GM19239 (cell line): ENCODE measurements at regions not wholly inside any gene's neighbourhood (a gene's known extent, or its start where the extent isn't known, plus 50 kb on each side); places are given as distances from the start of the nearest gene placed in this dataset.
"Not testable (repeated sequence)": the region's sequence is repeated elsewhere in the genome, so short reads cannot be mapped to it uniquely, and the experiment has no call there.

ENCODE experiments used
- DNase-seq: peaks from one replicate; pipeline ENCODE4 v3.0.0; 2011; ENCODE audit warnings: low spot score; ENCODE audit not compliant: insufficient read length
- FAIRE-seq: peaks from 2 replicates; lab custom pipeline; 2011; peaks lifted over from hg19 to GRCh38; lab: Jason Lieb, UNC

DNA sequence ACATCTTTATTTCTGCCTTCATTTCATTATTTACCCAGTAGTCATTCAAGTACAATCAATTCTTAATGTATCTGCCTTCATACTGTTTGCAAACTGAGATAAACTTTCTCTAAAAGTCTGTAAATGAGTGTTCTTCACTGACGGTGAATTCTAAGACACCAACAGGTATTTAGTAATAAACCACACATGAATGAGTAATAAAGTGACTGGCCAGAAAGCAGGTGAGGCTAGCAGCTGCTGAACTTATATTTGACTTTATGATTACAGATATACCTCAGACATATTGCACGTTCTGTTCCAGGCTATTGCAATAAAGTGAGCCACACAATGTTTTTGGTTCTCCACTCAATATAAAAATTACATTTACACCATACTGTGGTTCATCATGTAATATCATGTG lies 1894.0 kb upstream of the RAG2 start:
- no peak for FAIRE-seq

DNA sequence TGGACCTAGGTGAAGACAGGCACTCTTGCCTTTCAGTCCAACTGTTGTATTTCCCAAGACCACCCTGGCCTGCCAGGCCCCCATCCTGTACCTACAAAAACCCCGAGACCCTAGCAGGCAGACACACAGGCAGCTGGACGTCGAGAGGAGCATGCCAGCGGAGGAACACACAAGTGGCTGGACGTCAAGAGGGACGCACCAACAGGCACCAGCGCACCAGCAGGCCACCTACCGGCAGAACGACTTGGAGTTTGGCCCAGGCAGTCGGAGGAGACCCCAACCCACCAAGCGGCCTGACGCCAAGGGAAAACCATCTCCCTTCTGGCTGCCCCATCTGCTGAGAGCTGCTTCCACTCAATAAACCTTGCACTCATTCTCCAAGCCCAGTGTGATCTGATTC lies 1883.4 kb upstream of the RAG2 start:
- no peak for DNase-seq
- no peak for FAIRE-seq

More for the DNA sequence above, 1894.0 kb upstream of the RAG2 start:
- no peak for DNase-seq

GRCh38 chr11:38476808-38477575 lies 1879.0 kb upstream of the RAG2 start:
- no peak for DNase-seq
- no peak for FAIRE-seq

DNA sequence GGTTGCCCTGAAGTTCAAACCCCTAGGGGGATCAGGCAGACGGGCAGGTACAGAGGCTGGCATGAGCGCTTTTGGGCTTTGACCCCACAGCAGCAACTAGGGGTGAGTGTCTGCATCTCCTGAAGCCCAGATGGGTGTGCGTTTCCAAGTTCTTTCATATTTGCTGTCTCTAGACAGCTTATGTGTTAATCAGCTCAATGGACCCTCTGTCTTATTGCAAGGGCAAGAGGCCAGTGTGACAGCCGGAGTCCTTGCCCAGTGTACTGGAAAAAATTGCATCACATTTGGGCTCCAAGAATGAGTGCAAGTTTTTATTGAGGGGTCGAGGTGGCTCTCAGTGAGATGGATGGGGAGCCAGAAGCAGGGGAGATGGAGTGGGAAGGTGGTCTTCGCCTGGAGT lies 1863.7 kb upstream of the RAG2 start:
- DNase-seq, result no peak
- no peak for FAIRE-seq

GRCh38 chr11:38460896-38461295 lies 1862.9 kb upstream of the RAG2 start:
- no peak for DNase-seq
- FAIRE-seq, result no peak

DNA sequence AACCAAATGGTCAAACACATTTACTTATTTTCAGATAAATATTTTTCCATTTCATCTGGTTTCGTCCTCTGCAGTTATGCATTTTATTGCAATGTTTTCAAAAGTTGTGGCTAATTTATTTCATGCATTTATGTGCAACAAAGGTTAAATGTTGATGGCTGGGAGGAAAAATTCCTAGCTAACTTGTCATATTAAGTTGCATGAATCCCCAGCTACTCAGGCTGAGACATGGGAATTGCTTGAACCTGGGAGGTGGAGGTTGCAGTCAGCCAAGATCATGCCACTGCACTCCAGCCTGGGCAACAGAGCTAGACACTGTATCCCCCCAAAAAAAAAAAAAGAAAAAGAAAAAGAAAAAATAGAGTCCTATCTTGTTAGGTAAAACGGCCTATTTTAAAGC lies 1862.4 kb upstream of the RAG2 start:
- FAIRE-seq (no peak), DNase-seq (no peak)

DNA sequence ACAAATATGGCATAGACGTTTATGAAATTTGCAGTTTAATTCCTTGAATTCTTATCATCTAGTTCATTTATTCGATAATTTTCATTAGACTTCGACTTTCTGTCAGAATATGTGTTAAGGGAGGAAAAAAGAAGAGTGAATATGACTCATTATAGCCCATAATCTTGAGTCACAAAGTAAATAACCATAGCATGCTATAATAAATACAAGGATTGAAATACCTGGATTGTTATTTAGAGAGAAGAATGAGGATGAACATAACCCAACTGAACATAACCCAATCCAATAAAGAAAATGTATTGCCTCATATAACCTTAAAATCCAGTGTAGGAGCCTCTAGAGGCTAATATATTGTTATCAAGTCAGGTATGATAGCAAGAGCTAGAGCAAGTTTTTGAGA lies 1858.3 kb upstream of the RAG2 start:
- no peak for FAIRE-seq

DNA sequence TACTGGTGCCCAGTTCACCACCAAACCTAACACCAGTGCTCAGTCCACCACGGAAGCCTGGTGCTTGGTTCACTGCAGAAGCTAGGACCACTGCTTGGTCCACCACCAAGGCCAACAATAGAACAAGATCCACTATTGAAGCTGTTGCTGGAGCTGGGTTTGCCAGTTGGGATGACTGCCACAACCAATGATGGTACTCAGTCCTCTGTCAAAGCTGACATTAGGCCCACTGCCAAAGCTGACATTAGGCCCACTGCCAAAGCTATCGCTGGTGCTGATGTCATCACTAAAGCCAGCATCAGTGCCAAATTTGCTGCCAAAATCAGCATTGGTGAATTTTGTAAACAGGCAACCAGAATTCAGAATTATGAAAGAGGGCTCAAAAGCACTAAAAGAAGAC lies 1850.2 kb upstream of the RAG2 start:
- no peak for FAIRE-seq
- DNase-seq, result no peak

More for the DNA sequence above, 1858.3 kb upstream of the RAG2 start:
- DNase-seq, result no peak

DNA sequence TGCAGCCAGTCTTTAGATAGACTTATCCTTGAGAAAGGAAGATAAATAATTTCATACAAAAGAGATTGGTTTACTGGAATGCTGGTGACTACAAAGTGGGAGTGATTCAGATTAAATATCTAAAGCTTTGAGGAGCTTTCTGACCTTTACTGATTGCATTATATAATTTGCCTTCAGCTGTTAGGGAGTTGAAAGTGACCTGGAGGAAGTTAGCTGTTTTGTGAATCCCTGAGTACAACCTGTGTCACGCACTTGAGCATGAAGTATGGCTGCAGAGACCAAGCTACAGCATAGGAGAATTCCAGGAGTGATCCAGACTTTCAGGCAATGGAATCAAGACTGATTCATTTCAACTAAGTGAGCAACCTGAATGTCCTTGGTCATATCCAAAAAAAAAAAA lies 1848.3 kb upstream of the RAG2 start:
- no peak for DNase-seq
- FAIRE-seq, result no peak

DNA sequence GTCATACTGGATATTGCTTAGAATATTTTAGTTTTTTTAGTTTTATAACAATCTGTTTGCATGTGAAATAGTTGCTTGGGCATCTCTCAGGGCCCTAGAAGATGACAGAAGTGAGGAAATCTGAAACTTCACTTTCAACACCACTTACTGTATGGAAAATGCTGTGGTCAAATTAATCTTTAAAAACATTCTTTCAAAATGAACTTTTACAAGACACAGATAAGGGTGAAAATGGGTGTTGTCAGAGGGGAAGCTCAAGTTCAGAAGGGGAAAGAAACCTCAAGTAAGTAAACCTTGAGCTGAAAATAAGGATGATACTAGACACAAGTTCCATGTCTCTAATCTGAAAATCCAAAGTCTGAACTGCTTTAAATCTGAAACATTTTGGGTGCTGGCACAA lies 1840.1 kb upstream of the RAG2 start:
- FAIRE-seq, result no peak
- DNase-seq, result no peak

- DNase-seq (no peak), FAIRE-seq (no peak)
Measured at GRCh38 chr11:38425578-38425977, 1827.5 kb upstream of the RAG2 start.

- no peak for FAIRE-seq
Measured at GRCh38 chr11:38423042-38423441, 1825.0 kb upstream of the RAG2 start.

GRCh38 chr11:38416141-38416540 lies 1818.1 kb upstream of the RAG2 start:
- FAIRE-seq (no peak), DNase-seq (no peak)

More at GRCh38 chr11:38423042-38423441, 1825.0 kb upstream of the RAG2 start:
- DNase-seq, result no peak

GRCh38 chr11:38411149-38411548 lies 1813.1 kb upstream of the RAG2 start:
- no peak for FAIRE-seq
- DNase-seq, result no peak

DNA sequence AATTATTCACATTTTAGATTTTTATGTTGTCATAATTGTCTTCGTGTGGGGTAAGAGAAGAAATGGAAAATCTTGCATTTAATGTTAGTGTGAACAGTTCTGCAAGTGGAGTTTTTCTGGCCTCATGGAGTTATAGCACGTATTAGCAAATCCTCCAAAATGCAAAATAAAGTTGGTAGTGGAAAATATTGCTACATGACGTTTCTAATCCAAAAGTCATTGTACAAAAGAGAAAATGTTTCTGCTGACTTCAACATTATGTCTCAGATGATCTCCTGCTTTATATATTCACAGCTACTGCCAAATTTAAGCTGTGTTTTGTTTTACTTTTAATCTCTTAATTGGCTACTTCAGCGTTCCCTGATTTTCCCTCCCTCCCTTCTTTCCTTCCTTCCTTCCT lies 1804.0 kb upstream of the RAG2 start:
- DNase-seq, result no peak
- FAIRE-seq, result no peak

GRCh38 chr11:38392176-38392575 lies 1794.1 kb upstream of the RAG2 start:
- DNase-seq (no peak), FAIRE-seq (no peak)

- FAIRE-seq, result no peak
- DNase-seq, result no peak
Measured at GRCh38 chr11:38384568-38384967, 1786.5 kb upstream of the RAG2 start.

DNA sequence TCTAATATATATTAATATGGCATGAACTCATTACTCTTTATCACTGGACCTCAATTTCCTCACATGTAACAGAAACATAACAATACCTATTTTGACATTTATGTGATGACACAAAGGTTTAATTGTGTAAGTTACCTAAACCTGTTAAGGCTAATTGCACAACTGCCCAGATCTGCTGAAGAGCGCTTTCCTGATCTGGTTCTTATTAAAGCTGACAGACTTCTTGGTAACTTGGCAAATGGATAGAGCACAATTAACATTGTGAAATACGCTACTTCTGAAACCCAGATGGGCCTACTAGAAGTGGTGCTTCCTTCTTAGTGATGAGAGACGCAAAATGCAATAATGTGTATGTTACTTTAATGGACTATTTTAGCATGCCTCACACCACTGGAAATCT lies 1767.2 kb upstream of the RAG2 start:
- DNase-seq (no peak), FAIRE-seq (no peak)

DNA sequence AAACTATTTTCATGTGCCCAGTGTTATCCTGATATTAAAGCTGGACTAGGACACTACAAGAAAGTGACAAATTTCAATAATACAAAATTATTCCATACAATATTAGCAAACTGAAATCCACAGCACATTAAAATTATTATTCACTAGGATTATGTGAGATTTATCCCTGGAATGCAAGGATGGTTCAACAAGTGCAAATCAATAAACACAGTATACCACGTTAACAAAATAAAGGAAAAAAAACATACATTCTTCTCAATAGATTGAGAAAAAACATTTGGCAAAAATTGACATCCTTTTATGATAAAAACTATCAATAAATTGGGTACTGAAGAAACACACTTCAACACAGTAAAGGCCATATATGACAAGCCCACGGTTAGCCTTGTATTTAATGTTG lies 1758.2 kb upstream of the RAG2 start:
- DNase-seq (no peak), FAIRE-seq (no peak)

GRCh38 chr11:38345286-38345685 lies 1747.2 kb upstream of the RAG2 start:
- DNase-seq (no peak), FAIRE-seq (no peak)

GRCh38 chr11:38341612-38342011 lies 1743.6 kb upstream of the RAG2 start:
- not testable (repeated sequence) for FAIRE-seq, DNase-seq

DNA sequence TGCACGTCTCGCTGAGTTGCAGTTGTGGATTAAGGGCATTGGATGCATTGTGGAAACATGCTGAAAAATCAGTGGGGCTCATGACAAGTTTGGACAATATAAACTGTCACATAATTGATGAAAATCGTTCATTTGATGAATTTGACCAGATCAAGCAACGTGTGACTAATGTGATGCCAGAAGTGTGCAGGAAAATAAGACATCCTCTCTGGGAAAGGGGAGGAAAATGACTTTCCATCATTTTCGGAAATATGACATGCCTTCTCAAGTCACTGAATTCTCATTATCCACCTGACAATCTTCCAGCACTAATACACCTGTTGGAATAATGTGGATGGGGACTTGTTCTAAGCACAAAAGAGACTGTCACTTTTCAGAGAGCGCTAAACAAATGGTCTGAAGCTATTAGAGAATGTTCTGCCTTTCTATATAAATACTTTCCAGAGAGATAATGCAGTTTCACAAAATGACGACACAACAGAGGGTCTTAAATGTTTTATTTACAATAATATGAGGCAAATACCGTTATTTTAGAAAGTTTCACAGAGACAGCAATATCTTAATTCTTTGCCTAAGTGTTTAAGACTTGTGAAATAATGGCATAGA lies 1741.9 kb upstream of the RAG2 start:
- no peak for FAIRE-seq

More for the DNA sequence above, 1741.9 kb upstream of the RAG2 start:
- DNase-seq, result no peak
